Caco-2 (cell line): ENCODE measurements at regions not wholly inside any gene's neighbourhood (a gene's known extent, or its start where the extent isn't known, plus 50 kb on each side); places are given as distances from the start of the nearest gene placed in this dataset.

ENCODE experiments used
- BruUV-seq: library from RNA; stranded (reverse); fragments of 400-500 nt; replicated peaks from 2 replicates; lab custom pipeline; 2021; lab: Mats Ljungman, UMichigan
- CTCF ChIA-PET: fragments of 300-600 bp; sonication (Branson Sonifier 250); formaldehyde crosslinking; loops from one replicate; lab custom pipeline; 2022; ENCODE audit warnings: antibody characterized with exemption; lab: Charles Lee
- POLR2A ChIA-PET: fragments of 300-600 bp; sonication (Branson Sonifier 250); formaldehyde crosslinking; loops from one replicate; lab custom pipeline; 2022; ENCODE audit warnings: antibody characterized with exemption; lab: Charles Lee
- DNase-seq, 2 experiments: peaks; one replicate each; pipeline versions ENCODE4 v3.0.0 to v3.0.0-alpha.2; 2020 to 2022
- H3K27me3 ChIP-seq: replicated peaks from 2 replicates; pipeline ENCODE4 v1.6.0; 2011; ENCODE audit warnings: low read length; ENCODE audit not compliant: control insufficient read depth, insufficient read depth
- H3K36me3 ChIP-seq: 2 replicates; pipeline ENCODE4 v1.5.1; 2011; ENCODE audit warnings: low read length; ENCODE audit not compliant: control insufficient read depth, insufficient read depth
- H3K4me1 ChIP-seq: fragments of 250-450 bp; sonication (Bioruptor Pico); 2 replicates; pipeline ENCODE4 v1.5.1; 2020; ENCODE audit warnings: mild to moderate bottlenecking
- H3K4me3 ChIP-seq: 2 replicates; pipeline ENCODE4 v1.5.1; 2011; ENCODE audit warnings: low read depth, mild to moderate bottlenecking, control low read depth, low read length
- H3K9me3 ChIP-seq: fragments of 250-450 bp; sonication (Bioruptor Pico); 2 replicates; pipeline ENCODE4 v1.5.1; 2020; ENCODE audit warnings: mild to moderate bottlenecking, moderate library complexity
- H3K27ac Mint-ChIP-seq: one replicate; pipeline ENCODE4 v1.8.0; 2022; ENCODE audit warnings: mixed read lengths; ENCODE audit not compliant: unreplicated experiment
- H3K27me3 Mint-ChIP-seq: one replicate; pipeline ENCODE4 v1.8.0; 2022; ENCODE audit warnings: mixed read lengths; ENCODE audit not compliant: insufficient read depth, unreplicated experiment
- H3K36me3 Mint-ChIP-seq: one replicate; pipeline ENCODE4 v1.8.0; 2022; ENCODE audit warnings: mild to moderate bottlenecking, mixed read lengths; ENCODE audit not compliant: insufficient read depth, unreplicated experiment
- H3K4me1 Mint-ChIP-seq: one replicate; pipeline ENCODE4 v1.8.0; 2022; ENCODE audit warnings: low read depth, mixed read lengths; ENCODE audit not compliant: unreplicated experiment
- H3K4me3 Mint-ChIP-seq: one replicate; pipeline ENCODE4 v1.8.0; 2022; ENCODE audit warnings: mild to moderate bottlenecking, moderate library complexity, mixed read lengths; ENCODE audit not compliant: unreplicated experiment
- H3K9me3 Mint-ChIP-seq: one replicate; pipeline ENCODE4 v1.8.0; 2022; ENCODE audit warnings: mixed read lengths; ENCODE audit not compliant: unreplicated experiment
- CTCF ChIP-seq, 2 experiments: fragments of 200-600 bp in 1 of 2; IDR thresholded peaks; 1 replicate in 1 of 2; 2 replicates in 1 of 2; pipeline versions ENCODE4 v1.5.1 to v1.8.0; 2011 to 2022; ENCODE audit warnings: antibody characterized with exemption in 1 of 2, control low read depth in 1 of 2, inconsistent platforms in 1 of 2, low read depth in 1 of 2, low read length in 1 of 2, mild to moderate bottlenecking in 1 of 2, moderate library complexity in 1 of 2; ENCODE audit not compliant: insufficient read depth in 1 of 2, severe bottlenecking in 1 of 2, unreplicated experiment in 1 of 2
- intact Hi-C: fragments of 100-400 bp; cut with micrococcal nuclease; formaldehyde crosslinking; loops from one replicate; pipeline ENCODE4 v1.10.0; 2022; ENCODE audit not compliant: unreplicated experiment

GRCh38 chr2:145984580-145984979 lies 1464.7 kb upstream of the ZEB2 start:
- no peaks in the 10 kb centered on the region for H3K4me1 ChIP-seq
- H3K4me3 ChIP-seq: no peak overlapping the region
- TF ChIP-seq CTCF (IDR thresholded peaks at IDR 0.05; ENCODE audit: insufficient read depth in 1 of 2, low read depth in 1 of 2, low read length in 1 of 2, severe bottlenecking in 1 of 2, unreplicated experiment in 1 of 2): no peak
- no peaks in the 10 kb centered on the region for H3K9me3 ChIP-seq
- Mint-ChIP-seq H3K27ac (no peak overlapping the region), H3K36me3 (no peaks in the 10 kb centered on the region), H3K4me1 (peaks cover 6% of the 10 kb centered on the region), H3K9me3 (no peaks in the 10 kb centered on the region), H3K27me3 (no peaks in the 10 kb centered on the region), H3K4me3 (no peak overlapping the region)
- POLR2A ChIA-PET: no interaction called here
- H3K27me3 ChIP-seq: no peaks in the 10 kb centered on the region
- intact Hi-C loops: no loop called here
- no TSS peak for BruUV-seq
- no peaks in the 10 kb centered on the region for H3K36me3 ChIP-seq
- DNase-seq: no peak
- CTCF ChIA-PET: no interaction called here

- BruUV-seq: no TSS peak
- no peak overlapping the region for H3K4me3 Mint-ChIP-seq
- no peaks in the 10 kb centered on the region for H3K27me3 Mint-ChIP-seq
- H3K9me3 Mint-ChIP-seq: no peaks in the 10 kb centered on the region
- H3K27me3 ChIP-seq: no peaks in the 10 kb centered on the region
- no peaks in the 10 kb centered on the region for H3K4me1 ChIP-seq
- CTCF ChIA-PET: no interaction called here
- H3K27ac Mint-ChIP-seq: no peak overlapping the region
- H3K36me3 Mint-ChIP-seq: no peaks in the 10 kb centered on the region
- H3K9me3 ChIP-seq: no peaks in the 10 kb centered on the region
- no peak overlapping the region for H3K4me3 ChIP-seq
- POLR2A ChIA-PET: no interaction called here
- intact Hi-C loops: no loop called here
- DNase-seq: no peak
- no peaks in the 10 kb centered on the region for H3K36me3 ChIP-seq
- no peak for TF ChIP-seq CTCF (IDR thresholded peaks at IDR 0.05; ENCODE audit: insufficient read depth in 1 of 2, low read depth in 1 of 2, low read length in 1 of 2, severe bottlenecking in 1 of 2, unreplicated experiment in 1 of 2)
- no peaks in the 10 kb centered on the region for H3K4me1 Mint-ChIP-seq
These were observed 1460.4 kb upstream of the ZEB2 start for GRCh38 chr2:145980318-145980717.

GRCh38 chr2:145975406-145975805 lies 1455.5 kb upstream of the ZEB2 start:
- H3K4me1 Mint-ChIP-seq: no peaks in the 10 kb centered on the region
- no peaks in the 10 kb centered on the region for H3K27me3 ChIP-seq
- H3K27me3 Mint-ChIP-seq: no peaks in the 10 kb centered on the region
- no peaks in the 10 kb centered on the region for H3K9me3 Mint-ChIP-seq
- no peak for DNase-seq
- no peak overlapping the region for H3K4me3 ChIP-seq
- no peaks in the 10 kb centered on the region for H3K9me3 ChIP-seq
- no peak overlapping the region for H3K27ac Mint-ChIP-seq
- intact Hi-C loops: no loop called here
- no peak for TF ChIP-seq CTCF (IDR thresholded peaks at IDR 0.05; ENCODE audit: insufficient read depth in 1 of 2, low read depth in 1 of 2, low read length in 1 of 2, severe bottlenecking in 1 of 2, unreplicated experiment in 1 of 2)
- BruUV-seq: no TSS peak
- H3K4me3 Mint-ChIP-seq: no peak overlapping the region
- no peaks in the 10 kb centered on the region for H3K36me3 Mint-ChIP-seq
- ChIA-PET POLR2A (no interaction called here), CTCF (no interaction called here)
- no peaks in the 10 kb centered on the region for H3K36me3 ChIP-seq
- no peaks in the 10 kb centered on the region for H3K4me1 ChIP-seq
